Amniotic stem cell (primary cell): ENCODE measurements at regions not wholly inside any gene's neighbourhood (a gene's known extent, or its start where the extent isn't known, plus 50 kb on each side); places are given as distances from the start of the nearest gene placed in this dataset.

Experiments used
- DNase-seq: peaks from one replicate; lab custom pipeline; 2025; lab: John Stamatoyannopoulos, UW

DNA sequence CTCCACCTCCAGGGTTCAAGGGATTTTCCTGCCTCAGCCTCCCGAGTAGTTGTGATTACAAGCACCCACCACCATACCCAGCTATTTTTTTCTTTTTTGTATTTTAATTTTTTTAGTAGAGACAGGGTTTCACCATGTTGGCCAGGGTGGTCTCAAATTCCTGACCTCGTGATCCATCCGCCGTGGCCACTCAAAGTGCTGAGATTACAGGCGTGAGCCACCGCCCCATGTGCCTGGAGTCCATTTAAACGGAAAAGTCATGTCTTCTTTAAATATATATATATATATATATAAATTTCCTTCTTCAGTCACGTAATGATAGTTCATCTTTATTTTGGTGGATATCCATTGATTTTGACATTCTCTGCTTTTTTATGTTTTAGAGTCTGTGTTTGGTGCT is 264.0 kb upstream of the PITX2 start:
- DNase-seq: no peak

DNA sequence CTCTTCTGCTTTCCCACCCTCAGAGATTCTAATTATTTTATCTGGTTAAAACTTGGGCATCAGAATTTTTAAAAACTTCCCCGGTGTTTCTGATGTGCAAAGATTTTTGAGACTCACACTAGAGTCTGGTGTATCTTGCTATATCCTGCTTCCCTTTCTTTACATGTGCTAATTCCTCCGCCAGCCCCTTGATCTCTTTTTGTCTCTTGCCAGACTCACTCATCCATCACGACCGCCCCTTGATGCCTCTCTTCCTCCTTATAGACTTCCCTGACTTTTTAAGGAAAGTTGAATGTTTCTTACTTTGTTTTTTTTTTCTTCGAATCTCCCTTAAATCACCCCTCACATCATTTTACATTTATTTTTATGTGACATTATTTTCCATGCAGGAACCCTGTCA is 274.9 kb upstream of the PITX2 start:
- no peak for DNase-seq

DNA sequence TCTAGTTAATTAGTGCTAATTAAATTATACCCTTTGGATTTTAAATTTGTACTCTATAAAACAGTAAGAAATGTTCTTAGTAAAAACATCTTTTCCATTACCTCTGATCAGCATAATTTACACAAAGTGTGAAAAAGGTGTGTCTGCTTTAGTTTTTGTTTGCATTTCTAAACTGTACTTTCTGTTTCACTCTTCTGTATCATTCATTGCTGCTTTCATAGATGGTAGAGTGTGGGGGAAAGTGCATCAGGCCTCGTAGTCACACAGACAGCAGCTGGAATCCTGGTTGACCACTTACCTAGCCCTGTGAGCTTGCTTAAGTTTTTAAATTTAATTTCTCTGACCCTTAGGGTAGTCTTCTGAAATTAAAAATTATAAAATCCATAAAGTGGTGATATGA is 275.4 kb upstream of the PITX2 start:
- no peak for DNase-seq

DNA sequence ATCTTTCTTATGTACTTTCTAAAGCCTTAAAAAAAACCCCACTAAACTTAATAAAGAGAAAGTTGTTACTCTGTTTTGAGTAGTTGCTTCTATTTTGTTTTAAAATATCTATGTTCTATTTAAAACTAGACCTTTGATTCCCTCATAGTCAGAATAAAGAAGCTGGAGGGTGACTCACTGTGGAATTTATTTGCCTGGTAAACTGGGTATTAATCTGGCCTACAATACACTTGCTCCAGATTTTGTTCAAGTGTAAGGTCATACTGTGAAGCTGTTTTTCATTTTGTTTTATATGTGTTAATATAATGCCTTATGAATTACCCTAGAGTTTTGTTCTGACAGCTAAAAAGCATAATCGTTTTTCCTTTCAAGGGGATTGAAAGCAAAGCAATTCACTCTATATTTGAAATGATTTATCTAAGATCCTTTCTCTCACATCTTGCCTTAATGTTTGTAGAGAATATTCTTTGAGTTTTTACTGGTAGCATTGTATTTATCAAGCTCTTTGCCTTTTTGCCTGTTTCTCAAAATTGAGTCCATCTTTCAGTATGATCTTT is 277.4 kb upstream of the PITX2 start:
- no peak for DNase-seq

DNA sequence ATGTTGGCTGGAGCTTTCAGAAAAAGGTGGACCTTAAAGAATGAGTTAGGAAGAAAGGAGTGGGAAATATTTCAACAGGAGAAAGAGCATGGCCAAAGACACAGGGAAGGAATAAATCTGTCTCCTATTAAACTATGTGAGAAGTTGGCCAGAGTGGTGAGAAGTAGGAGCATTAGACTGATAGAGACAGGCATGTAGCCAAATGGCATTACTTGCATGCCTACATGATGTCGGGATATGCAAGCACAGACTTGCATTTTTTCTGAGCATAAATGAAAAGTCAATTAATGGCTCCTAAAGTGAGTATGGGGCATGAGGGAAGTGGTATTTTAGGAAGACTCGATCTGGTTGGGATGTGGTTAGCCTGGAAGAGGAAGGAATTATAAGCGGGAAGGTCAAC is 279.6 kb upstream of the PITX2 start:
- no peak for DNase-seq

DNA sequence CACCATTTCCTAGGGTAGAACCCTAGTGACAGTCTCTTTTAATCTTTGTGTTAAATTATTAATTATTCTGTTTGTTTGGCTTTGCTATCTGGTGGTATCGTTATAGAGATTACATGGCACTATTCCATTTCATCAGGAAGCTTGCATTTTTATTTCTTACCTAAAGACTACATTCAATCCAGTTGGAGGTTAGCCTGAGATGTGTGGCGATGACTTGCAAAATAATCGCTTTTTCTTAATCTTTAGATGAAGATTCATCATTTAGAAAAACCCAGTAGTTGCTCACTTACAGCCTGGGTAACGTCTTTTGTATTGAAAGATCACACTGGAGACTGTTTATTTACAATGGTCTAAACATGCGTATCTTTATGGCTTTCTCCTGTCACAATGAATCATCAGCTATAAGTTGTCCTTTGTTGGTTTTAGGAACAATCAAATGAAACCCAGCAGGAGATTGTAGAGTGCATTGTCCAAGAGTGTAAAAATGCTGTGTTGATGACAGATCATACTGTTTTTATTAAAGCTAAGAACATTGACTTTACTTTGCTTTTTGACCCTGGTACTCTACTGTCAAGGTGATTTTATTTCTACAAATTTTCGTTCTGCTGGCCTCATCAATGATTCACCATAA is 281.7 kb upstream of the PITX2 start:
- DNase-seq: no peak

DNA sequence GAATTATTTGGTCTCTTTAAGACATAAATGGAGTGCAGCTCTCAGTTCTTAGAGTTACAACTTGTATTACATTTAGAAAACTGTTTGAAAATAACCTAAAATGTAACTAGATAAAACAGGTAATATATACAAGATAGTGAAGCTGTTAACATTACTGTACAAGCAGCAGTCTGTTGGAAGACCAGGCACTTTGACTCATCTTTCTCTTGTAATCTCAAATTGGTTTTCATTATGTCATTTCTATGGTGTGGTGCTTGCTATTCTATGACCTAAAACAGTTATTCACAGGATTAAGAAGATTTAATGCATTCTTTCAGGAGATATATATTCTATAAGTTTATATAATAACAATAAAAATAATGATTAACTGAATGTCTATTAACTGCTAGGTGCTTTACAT is 282.5 kb upstream of the PITX2 start:
- no peak for DNase-seq

DNA sequence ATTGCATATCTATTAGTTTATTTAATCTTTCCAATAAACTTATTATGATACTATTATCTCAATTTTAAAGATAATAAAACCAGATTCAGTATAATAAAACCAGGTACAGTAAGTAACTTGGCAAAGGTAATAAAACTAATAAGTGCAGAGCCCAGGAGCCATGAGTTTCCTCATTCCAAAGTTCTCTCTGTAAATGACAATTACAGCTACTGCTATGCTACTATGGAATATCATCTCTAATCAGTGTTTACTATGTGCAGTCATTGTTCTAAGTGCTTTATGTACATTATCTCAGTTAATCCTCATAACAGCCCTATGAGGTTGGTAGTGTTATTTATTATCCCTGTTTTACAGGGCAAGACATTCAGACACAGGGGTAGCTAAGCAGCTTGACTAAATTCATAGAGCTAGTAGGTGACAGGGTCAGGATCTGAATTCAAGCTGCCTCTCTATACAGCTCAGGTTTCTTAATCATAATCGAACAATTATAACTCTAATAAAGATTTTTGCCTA is 285.0 kb upstream of the PITX2 start:
- no peak for DNase-seq

DNA sequence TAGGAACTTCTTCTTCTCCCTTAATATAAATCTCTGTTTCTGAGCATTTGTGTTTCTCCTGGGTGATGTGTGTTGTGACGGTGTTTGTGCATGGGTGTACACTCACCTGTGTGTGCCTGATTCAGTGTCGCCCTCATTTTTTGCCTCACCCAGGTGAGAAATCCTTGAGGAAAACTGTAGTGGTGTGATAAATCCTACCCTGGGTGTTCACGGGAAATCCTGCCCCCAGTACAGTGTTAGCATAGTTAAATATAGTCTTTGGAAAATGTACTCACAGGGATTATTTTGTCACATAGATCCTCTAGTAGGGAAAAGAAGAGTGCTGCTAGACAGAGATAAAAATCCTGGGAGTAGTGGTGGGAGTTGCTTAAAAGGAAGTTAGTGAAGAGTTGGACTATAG is 291.9 kb upstream of the PITX2 start:
- no peak for DNase-seq

DNA sequence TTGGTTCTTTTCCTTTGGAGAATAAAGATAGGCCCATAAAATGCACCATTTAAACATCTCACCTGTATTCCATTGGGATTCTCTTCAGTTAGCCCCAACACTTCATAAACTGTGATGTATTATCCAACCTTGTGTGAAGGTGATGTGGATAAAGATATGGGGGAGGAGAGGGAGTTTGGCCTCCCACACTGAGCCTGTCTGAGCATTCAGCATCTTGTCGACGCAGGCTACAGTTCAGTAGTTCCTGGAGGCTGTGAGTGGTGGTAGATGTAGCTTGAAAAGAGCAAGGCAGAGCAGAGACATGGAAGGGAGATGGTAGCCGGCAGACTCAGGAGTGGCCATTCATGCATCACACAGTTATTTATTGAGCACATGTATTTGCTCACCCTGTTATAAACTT is 292.4 kb upstream of the PITX2 start:
- DNase-seq: no peak

DNA sequence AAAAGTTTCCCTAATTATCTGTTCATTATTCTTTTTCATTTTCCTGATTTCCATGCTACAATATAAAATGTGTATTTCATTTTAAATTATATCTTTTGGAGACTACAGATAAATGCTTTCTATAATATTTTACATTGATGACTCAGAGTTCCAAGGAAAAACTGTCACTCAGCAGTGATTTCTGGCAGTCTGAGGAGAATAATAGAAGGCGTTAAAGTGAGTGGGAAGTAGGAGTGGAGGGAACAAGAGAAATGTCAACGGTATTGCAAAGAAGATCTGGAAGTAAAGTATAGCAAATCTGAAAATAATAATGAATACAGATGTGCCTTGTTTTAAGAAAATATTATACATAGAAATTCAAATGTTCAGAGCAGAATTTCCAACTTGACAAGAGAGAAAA is 293.6 kb upstream of the PITX2 start:
- no peak for DNase-seq

DNA sequence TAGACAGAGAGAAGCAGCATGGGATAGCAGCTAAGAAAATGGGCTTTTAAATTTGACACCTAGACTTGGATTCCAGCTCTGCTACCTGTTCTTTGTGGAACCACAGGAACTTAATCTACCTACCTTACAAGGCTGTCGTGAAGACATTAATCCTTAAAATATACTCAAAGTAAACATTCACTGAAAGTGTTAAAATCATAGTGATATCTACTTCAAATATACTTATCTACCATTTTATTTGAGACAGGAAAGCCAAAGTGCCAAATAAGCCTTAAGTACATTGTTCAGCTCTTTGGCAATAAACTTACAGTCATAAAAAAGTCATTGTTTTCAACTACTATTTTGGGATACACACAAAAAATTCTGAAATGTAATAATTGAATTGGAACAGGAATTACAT is 295.0 kb upstream of the PITX2 start:
- no peak for DNase-seq

DNA sequence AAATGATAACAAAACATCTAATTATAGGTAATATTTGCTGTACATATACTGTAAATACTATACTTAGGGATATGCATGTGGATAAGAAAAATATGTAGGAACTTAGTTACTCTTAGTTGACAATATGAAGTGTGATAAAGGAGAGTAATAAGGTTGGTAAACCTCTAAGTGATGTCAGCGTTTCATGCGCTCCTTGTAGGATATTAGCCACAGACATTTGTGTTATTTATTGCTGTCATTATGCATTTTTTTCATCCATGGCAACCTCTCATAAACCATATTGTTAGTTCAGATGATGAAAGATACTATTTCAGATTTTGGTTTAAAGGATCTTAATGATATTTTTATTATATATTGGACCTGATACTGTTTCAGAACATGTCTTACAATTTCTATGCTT is 298.1 kb upstream of the PITX2 start:
- no peak for DNase-seq

DNA sequence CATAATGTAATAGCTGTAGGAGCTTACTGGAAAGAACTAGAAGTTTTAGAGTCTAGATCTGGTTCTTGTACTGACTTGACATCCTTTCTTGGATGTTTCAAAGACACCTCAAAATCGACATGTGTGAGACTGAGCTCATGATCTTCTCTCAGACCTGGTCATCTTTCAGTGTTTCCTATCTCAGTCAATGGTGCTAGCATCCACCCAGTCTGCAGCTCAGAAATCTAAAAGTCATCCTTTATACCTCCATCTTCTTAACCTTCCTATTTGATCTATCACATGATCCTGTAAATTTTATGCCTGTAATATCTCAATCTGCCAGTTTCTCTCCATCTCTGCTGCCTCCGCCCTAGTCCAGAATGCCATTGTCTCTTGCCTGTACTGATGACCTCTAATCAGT is 301.9 kb upstream of the PITX2 start:
- no peak for DNase-seq

DNA sequence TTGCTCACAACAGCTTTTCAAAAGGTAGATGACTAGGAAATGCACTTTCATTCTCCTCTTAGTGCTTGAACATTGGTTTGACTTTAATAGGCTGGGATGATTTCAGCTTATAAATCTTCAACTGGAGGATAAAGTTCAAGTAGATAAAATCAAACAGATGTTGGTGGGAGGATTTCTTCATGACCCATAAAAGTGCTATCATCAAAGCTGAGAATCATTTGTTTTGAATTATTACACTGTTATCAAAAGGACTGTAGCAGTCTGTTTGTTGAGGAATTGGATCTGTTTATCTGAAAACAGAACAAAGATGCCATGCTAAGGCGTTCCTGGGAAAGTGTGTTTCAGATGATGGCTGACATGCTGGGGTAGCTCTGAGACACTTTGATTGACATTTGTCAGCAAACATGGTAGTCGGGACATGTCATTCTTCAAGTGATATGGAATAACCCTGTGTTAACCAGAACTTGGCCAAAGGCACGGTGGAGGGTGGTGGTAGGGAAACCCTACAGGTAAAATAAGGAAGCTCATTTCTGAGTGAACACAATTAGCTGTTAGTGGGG is 304.0 kb upstream of the PITX2 start:
- DNase-seq: no peak

DNA sequence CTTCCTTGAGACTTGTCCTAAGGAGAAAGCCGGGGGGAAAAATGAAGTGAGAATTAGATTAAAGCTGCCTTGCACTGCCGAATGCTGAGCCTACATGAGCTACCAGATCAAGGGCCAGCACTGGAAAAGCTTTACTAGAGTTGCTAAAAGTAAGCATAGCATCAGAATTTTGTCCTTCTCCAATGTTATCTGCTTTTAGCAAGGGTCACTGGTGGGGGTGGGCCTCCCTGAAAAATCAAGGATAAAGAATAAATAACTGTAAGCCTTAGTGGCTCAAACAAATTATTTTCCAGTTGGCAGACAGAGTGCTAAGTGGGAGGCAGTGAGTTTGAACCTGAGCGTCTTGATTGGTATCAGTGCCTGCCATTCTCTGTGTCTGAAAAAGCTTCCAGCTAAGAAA is 310.5 kb upstream of the PITX2 start:
- no peak for DNase-seq

DNA sequence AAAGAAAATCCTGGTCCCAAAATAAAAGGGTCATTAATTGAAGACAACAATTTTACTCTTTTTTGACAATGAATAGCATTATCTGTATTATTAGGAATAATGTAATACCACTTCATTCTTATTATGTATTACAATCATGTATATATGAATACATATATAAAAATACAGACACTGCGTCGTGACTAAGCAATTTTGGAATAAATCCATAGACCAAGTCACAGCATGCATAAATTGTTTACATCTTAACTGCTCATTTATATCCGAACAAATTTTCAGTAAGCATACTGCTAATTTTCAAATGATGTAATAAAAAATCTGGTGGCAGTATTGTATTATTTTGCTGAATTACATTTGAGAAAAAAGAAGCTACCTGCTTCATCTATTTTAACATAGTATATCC is 321.6 kb upstream of the PITX2 start:
- DNase-seq: no peak

DNA sequence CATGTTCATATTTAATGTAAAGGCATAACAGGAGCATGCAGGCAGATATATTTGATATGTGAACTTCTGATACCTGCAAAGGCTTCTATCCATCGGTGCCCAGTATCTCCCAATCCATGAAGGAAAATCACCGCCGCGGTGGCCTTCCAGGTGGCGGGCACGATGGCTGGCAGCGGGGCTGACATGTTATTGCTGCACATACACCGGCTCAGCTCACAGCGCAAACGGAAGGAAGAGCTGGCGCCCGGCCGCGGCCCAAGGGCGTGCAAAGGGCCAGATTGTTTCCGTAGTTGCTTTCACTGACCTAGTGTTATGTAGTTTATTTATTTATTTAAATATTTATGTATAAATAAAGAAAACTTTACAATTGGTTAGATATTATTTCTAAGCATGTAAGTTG is 322.7 kb upstream of the PITX2 start:
- DNase-seq: no peak

DNA sequence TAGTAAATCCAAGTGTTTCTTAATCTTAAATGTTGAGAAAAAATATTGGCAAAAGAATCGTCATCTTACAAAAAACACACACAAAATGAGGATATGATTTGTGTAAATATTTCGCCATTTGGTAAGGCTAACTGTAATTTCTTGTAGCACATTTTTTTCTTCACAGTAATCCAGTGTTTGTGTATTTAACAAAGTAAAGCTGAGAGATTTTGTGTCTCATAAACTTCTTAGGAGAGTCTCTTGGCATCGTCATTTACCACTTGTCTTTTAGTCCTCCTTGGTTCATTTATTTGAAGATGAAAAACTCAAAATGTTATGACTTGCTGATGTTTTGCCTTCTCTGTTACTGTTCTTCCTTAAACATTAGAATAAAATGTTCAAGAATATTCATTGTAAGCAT is 326.7 kb upstream of the PITX2 start:
- DNase-seq: no peak

DNA sequence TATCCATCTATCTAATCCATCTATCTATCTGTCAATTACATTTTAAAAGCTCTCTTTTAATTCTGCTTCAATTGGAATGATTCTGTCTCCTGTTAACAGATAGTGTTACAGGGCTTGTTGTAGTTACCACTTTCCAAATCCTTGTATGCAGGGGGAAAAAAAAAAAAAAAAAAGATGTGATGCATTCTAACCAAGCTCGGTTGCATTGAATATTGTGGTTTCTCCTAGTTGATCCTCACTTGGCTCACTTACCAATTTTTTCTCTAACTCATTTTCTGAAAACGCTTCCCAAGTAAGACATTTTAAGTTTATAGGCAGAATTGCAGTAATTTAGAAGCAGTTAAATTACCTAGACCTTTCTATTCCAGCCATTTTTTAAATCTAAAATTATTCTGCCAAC is 327.9 kb upstream of the PITX2 start:
- no peak for DNase-seq

DNA sequence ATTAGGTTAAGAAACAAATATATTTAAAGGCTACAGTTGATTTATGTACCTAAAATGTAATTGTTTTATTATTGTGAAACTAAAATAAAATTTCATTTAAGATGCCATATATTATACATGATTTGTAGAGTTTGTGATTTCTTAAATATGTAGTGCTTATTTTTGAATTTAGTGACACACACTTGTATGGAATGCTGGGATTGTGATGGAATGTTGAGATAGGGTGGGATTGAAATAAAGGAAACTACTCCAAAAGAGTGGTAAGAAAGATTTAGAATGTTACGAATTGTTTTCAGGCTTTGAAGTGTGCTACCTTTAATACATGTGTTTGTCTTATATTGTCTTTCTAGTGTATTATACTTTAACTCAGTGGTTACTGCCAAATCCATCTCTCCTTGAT is 330.3 kb upstream of the PITX2 start:
- DNase-seq: no peak

DNA sequence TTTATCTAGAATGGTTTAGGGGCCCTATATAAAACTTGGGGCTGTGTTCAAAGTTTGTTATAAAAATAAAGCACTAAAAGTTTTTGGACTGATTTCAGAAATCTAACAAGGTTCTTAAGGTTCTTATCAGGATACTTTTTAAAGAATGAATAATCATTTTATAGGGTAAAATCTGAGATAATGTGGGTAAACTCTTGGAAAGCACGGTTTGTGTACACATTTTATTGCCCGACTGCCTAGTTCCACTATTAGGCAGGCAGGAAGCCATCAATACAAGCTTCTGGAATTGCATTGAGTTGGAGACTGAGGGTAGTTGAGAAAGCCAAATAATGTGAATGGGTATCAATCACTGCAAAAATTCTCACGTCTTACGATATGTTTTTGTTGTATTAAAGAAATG is 331.0 kb upstream of the PITX2 start:
- DNase-seq: no peak

DNA sequence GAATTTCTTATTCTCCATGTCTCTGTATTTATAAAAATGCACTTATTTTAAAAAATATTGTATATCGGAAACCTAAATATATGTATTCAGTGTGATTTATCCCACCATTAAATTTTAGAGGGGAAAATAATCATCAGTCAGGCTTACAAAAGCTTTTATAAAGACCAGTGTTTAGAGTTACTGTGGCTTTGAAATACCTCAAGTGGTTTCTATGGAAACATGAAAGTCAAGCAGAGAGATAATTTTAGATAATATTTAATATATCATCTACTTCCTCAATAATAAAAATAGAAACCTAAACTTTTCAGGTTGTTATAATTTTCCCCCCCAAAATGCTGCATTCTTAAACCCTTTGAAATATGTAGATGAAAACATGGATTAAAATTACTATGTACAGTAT is 332.9 kb upstream of the PITX2 start:
- no peak for DNase-seq

DNA sequence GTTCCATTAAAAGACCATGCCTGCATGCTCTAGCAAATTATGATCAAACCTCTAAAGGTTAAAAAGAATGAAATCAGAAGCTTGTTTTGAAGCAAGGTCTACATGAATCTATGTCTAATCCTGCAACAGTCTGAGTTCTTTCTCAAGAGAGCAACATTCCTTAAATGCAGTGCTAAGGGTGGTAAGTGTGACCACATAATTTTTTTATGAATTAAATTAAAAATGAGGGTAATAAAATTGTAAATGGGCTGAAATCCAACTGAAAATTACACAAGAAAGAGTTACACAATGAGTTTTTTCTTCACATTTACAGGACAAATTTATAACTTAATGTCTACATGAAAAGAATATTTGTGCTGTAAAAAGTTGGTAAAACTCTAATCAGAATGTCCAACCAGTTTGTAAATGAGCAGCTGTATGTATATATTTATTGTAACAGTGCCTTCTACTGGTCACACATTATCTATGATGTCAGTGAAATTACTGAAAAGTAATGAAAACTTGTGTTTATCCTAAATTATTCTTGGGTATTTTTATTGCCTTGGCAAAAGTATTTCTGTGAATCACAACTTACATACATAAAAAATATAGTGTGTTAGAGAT is 336.3 kb upstream of the PITX2 start:
- DNase-seq: peak; percentile 2
